AG04450 (cell line): ENCODE measurements at regions not wholly inside any gene's neighbourhood (a gene's known extent, or its start where the extent isn't known, plus 50 kb on each side); places are given as distances from the start of the nearest gene placed in this dataset.

ENCODE experiments used
- CTCF ChIA-PET: fragments of 300-600, 350-600 bp; formaldehyde crosslinking; extraction: SDS; loops from one replicate; lab custom pipeline; 2022; ENCODE audit warnings: antibody characterized with exemption, inconsistent platforms; lab: Charles Lee
- POLR2A ChIA-PET: fragments of 350-600 bp; formaldehyde crosslinking; extraction: SDS; loops from one replicate; lab custom pipeline; 2021; ENCODE audit warnings: antibody characterized with exemption, inconsistent platforms; lab: Yijun Ruan, JAX
- DNase-seq: peaks from one replicate; pipeline ENCODE4 v3.0.0-alpha.2; 2011; ENCODE audit warnings: low read depth, low spot score
- H3K27ac ChIP-seq: one replicate; pipeline ENCODE4 v1.5.1; 2012; ENCODE audit warnings: low read depth, low read length, control low read depth
- H3K27me3 ChIP-seq: one replicate; pipeline ENCODE4 v1.6.0; 2012; ENCODE audit warnings: low read length; ENCODE audit not compliant: control insufficient read depth, insufficient read depth
- H3K4me3 ChIP-seq: 2 replicates; pipeline ENCODE4 v1.5.1; 2011; ENCODE audit warnings: mild to moderate bottlenecking, low read depth, low read length, control low read depth
- H3K9me3 ChIP-seq: 2 replicates; pipeline ENCODE4 v1.5.1; 2012; ENCODE audit warnings: low read length; ENCODE audit not compliant: control insufficient read depth, insufficient read depth
- TF ChIP-seq, protein P1 (sequence below): IDR thresholded peaks from 2 replicates; pipeline ENCODE4 v1.5.1; 2011; ENCODE audit warnings: low read depth, low read length, control low read depth, inconsistent platforms

DNA sequence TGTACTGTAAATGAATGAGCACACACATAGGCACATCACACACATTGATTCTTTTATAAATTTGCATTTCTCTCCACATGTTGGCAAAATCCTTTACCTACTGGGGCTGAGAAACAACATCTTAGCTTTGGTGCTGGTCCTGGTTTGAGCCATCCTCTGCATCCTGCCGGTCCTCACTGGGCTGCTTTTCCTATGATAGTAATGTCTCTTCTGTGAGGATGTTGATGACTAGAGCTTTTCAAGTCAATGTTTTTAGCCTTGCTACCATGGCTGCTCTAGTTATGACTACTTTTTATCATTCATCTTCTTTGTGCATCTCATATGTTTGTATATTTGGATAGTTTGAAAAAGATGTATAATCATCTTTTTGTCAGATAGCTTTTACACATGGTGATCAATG, 280.4 kb upstream of the CD180 start:
- no peak for DNase-seq
- ChIA-PET CTCF (no interaction called here), POLR2A (no interaction called here)
- no peak overlapping the region for H3K27ac ChIP-seq
- H3K27me3 ChIP-seq, result no peaks in the 10 kb centered on the region
- H3K9me3 ChIP-seq, result no peaks in the 10 kb centered on the region
- H3K4me3 ChIP-seq, result no peak overlapping the region
- TF ChIP-seq, protein P1, sequence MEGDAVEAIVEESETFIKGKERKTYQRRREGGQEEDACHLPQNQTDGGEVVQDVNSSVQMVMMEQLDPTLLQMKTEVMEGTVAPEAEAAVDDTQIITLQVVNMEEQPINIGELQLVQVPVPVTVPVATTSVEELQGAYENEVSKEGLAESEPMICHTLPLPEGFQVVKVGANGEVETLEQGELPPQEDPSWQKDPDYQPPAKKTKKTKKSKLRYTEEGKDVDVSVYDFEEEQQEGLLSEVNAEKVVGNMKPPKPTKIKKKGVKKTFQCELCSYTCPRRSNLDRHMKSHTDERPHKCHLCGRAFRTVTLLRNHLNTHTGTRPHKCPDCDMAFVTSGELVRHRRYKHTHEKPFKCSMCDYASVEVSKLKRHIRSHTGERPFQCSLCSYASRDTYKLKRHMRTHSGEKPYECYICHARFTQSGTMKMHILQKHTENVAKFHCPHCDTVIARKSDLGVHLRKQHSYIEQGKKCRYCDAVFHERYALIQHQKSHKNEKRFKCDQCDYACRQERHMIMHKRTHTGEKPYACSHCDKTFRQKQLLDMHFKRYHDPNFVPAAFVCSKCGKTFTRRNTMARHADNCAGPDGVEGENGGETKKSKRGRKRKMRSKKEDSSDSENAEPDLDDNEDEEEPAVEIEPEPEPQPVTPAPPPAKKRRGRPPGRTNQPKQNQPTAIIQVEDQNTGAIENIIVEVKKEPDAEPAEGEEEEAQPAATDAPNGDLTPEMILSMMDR, result no peak

DNA sequence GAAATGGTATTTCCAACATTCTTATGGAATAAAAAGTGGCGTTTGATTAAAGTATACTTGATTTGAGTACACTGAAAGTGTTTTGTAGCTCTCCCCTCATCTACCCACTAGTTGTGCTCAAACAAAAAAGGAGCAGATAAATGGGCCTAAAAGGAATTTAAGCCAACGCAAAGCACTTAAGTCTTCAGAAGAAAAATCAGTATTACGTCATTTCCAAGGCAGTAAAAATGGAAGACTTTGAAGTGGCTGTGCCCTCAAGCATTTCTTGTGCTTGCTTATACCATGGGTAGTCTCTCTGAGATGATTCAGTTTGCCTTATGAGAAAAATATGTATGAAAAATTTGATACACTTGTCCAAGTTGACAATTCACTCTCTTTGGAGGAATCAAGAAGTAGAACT, 279.9 kb upstream of the CD180 start:
- DNase-seq, result no peak
- no peaks in the 10 kb centered on the region for H3K27me3 ChIP-seq
- POLR2A ChIA-PET, result no interaction called here
- no peaks in the 10 kb centered on the region for H3K9me3 ChIP-seq
- H3K4me3 ChIP-seq, result no peak overlapping the region
- TF ChIP-seq, protein P1, result no peak
- no peak overlapping the region for H3K27ac ChIP-seq
- CTCF ChIA-PET, result no interaction called here

DNA sequence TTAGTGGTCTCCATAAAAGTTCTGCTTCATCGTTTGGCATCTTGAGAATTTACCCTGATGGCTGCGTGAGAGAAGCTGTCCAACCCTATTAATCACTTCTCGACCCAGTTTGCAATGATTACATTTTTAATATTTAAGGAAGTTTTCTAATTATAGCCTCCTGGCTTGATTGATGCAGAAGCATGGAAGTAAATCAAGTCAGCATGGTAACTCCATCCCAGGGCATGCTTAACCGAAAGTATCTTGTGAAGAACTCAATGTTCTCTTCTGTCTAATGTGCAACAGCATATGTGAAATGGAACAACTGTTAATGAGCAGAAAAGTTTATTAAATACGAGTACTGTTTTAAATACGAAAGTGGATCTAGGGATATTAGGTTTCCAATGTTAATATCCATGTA, 278.9 kb upstream of the CD180 start:
- TF ChIP-seq, protein P1, result no peak
- Histone ChIP-seq H3K27me3 (no peaks in the 10 kb centered on the region), H3K4me3 (no peak overlapping the region), H3K9me3 (no peaks in the 10 kb centered on the region), H3K27ac (no peak overlapping the region)
- DNase-seq, result no peak
- ChIA-PET CTCF (no interaction called here), POLR2A (no interaction called here)

DNA sequence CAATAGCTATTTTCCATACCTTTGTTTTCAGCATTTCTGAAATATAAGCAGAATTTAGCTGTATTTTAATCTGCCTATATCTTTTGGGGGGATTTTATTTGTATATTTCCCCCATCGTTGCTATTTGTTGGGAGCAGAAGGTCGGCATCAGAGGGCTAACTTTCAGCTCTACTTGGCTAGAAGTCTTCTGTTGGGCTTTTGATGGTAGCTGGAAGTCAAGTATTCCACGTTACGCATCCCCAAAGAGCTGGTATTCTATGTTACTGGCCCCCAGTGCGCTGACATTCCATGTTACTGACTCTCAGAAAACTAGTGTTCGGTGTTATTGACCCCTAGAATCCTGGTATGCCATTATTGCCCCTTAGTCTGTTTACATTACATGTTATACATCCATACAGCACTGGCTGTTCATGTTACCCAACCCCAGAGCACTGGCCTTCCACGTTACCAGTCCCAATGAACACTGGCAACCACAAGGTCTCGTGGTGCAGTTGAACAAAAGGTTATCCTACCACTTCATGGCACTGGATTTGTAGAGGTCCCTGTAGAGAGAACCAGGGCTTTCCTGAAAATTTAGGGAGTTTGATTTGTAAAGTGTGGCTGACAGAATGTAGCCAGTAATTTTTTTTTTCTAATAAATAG, 278.1 kb upstream of the CD180 start:
- no peak for DNase-seq
- no peak overlapping the region for H3K4me3 ChIP-seq
- ChIA-PET CTCF (no interaction called here), POLR2A (no interaction called here)
- no peaks in the 10 kb centered on the region for H3K9me3 ChIP-seq
- H3K27ac ChIP-seq, result no peak overlapping the region
- no peaks in the 10 kb centered on the region for H3K27me3 ChIP-seq
- TF ChIP-seq, protein P1, result no peak

DNA sequence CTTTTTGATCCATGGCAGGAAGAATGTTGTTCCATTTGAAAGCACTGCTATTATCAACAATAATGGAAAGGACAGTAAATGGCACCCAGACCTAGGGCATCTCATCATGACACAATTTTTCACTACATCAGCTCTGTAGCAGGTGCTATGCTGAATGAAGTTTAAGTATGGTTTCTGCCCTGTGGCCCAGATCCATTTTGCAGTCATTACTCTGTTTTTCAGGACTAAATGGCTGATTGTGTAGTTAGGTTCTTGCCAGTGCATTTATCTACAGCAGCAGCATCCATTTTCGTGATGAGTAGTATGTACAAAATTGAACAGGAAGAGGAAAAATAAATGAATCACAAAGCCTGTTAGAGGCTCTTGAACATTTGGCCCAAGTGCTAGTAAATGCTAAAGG, 270.5 kb upstream of the CD180 start:
- Histone ChIP-seq H3K9me3 (no peaks in the 10 kb centered on the region), H3K4me3 (no peak overlapping the region), H3K27me3 (no peaks in the 10 kb centered on the region), H3K27ac (no peak overlapping the region)
- TF ChIP-seq, protein P1, result no peak
- CTCF ChIA-PET, result no interaction called here
- no peak for DNase-seq
- POLR2A ChIA-PET, result no interaction called here
